Upper lobe of left lung (tissue), 6 donors: ENCODE measurements at regions not wholly inside any gene's neighbourhood (a gene's known extent, or its start where the extent isn't known, plus 50 kb on each side); places are given as distances from the start of the nearest gene placed in this dataset.
A peak's percentile ranks its signal among the peaks of the same experiment; 100 is the strongest.

Experiments
- ATAC-seq, 2 donors: fragments of 200-7000 bp; cut with Tn5 transposase; one replicate each; pipeline ENCODE4 v1.9.1; 2022; ENCODE audit warnings: mild to moderate bottlenecking in 2 of 2, moderate library complexity in 2 of 2; ENCODE audit not compliant: low FRiP score in 2 of 2
- DNase-seq, 2 donors: peaks; one replicate each; pipeline ENCODE4 v3.0.0-alpha.2; 2019 to 2020
- H3K27ac ChIP-seq, 4 donors: fragments of 200-600 bp; sonication (generic); one replicate each; pipeline ENCODE4 v1.5.1; 2016 to 2019
- H3K27me3 ChIP-seq, 4 donors: fragments of 200-600 bp; sonication (generic); one replicate each; pipeline ENCODE4 v1.5.1; 2017 to 2019
- H3K36me3 ChIP-seq, 4 donors: fragments of 200-600 bp; sonication (generic); one replicate each; pipeline ENCODE4 v1.5.1; 2016 to 2019
- H3K4me1 ChIP-seq, 4 donors: fragments of 200-600 bp; sonication (generic); one replicate each; pipeline ENCODE4 v1.5.1; 2018 to 2019
- H3K4me3 ChIP-seq, 4 donors: fragments of 200-600 bp; sonication (generic); one replicate each; pipeline ENCODE4 v1.5.1; 2017 to 2019; ENCODE audit warnings: mild to moderate bottlenecking in 2 of 4, moderate library complexity in 1 of 4
- H3K9me3 ChIP-seq, 4 donors: fragments of 200-600 bp; sonication (generic); one replicate each; pipeline ENCODE4 v1.5.1; 2018 to 2019
- CTCF ChIP-seq, 6 experiments: fragments of 450-650 bp in 4 of 6; fragments of 200-600 bp in 2 of 6; sonication (generic) in 2 of 6; IDR thresholded peaks; one replicate each; pipeline ENCODE4 v1.5.1; 2016 to 2019; ENCODE audit warnings: antibody characterized with exemption in 6 of 6
- EP300 ChIP-seq, 4 donors: sonication (generic); formaldehyde crosslinking; IDR thresholded peaks; one replicate each; pipeline ENCODE4 v1.5.1; 2017; ENCODE audit warnings: antibody characterized with exemption in 4 of 4, control low read depth in 2 of 4
- POLR2A ChIP-seq, 4 donors: fragments of 450-650 bp; IDR thresholded peaks; one replicate each; pipeline ENCODE4 v1.5.1; 2016 to 2017; ENCODE audit warnings: antibody characterized with exemption in 4 of 4, mild to moderate bottlenecking in 2 of 4
- POLR2AphosphoS5 ChIP-seq, 2 donors: sonication (generic); formaldehyde crosslinking; IDR thresholded peaks; one replicate each; pipeline ENCODE4 v1.5.1; 2017; ENCODE audit warnings: antibody characterized with exemption in 2 of 2
- WGBS, 2 donors: methylation state at CpG; one replicate each; pipeline ENCODE4 v1.1.5; 2017 to 2018; 5-methylcytosine and 5-hydroxymethylcytosine counted together
- donor health status: DM: no; HTN: no; CAD: no; lungs with moderate emphysema.
- donor health status: DM: no; HTN: yes; CAD: no; lungs with severe emphysema.

GRCh38 chr7:35386816-35387706, 133.2 kb upstream of the TBX20 start:
- H3K4me3 ChIP-seq: no peak overlapping the region
- H3K9me3 ChIP-seq: no peaks in the 10 kb centered on the region
- H3K36me3 ChIP-seq: no peaks in the 10 kb centered on the region
- DNase-seq (no peak), ATAC-seq (no peak)
- H3K27ac ChIP-seq: no peak overlapping the region
- no peaks in the 10 kb centered on the region for H3K27me3 ChIP-seq
- TF ChIP-seq POLR2A (IDR thresholded peaks at IDR 0.05) (no peak), POLR2AphosphoS5 (IDR thresholded peaks at IDR 0.05) (no peak)
- WGBS, 2 donors: 81 to 89% methylated on average over 12 of the region's 12 CpGs
- no peaks in the 10 kb centered on the region for H3K4me1 ChIP-seq

GRCh38 chr7:35386082-35386815, 132.3 kb upstream of the TBX20 start:
- no peaks in the 10 kb centered on the region for H3K9me3 ChIP-seq
- H3K4me1 ChIP-seq: peaks cover 0 to 2% (median 0%) of the 10 kb centered on the region in 4 donors
- no peaks in the 10 kb centered on the region for H3K27me3 ChIP-seq
- H3K36me3 ChIP-seq: no peaks in the 10 kb centered on the region
- no peak overlapping the region for H3K4me3 ChIP-seq
- ATAC-seq (no peak), DNase-seq (no peak)
- H3K27ac ChIP-seq: no peak overlapping the region
- TF ChIP-seq CTCF (IDR thresholded peaks at IDR 0.05) (no peak), EP300 (IDR thresholded peaks at IDR 0.05) (no peak), POLR2AphosphoS5 (IDR thresholded peaks at IDR 0.05) (no peak), POLR2A (IDR thresholded peaks at IDR 0.05) (no peak)
- 91 to 93% methylated on average over 6 to 8 of the region's 8 CpGs for WGBS, 2 donors

GRCh38 chr7:35384761-35385700, 131.1 kb upstream of the TBX20 start:
- no peak overlapping the region for H3K4me3 ChIP-seq
- H3K9me3 ChIP-seq: no peaks in the 10 kb centered on the region
- H3K27ac ChIP-seq: no peak overlapping the region
- 62 to 72% methylated on average over 9 to 10 of the region's 10 CpGs for WGBS, 2 donors
- no peaks in the 10 kb centered on the region for H3K36me3 ChIP-seq
- DNase-seq (no peak), ATAC-seq (peak in 1 of 2 donors; percentile 73)
- no peaks in the 10 kb centered on the region for H3K27me3 ChIP-seq
- H3K4me1 ChIP-seq: peaks cover 0 to 6% (median 0%) of the 10 kb centered on the region in 4 donors
- TF ChIP-seq EP300 (IDR thresholded peaks at IDR 0.05): no peak
- no peak for TF ChIP-seq POLR2AphosphoS5 (IDR thresholded peaks at IDR 0.05)
- TF ChIP-seq CTCF (IDR thresholded peaks at IDR 0.05): no peak
- no peak for TF ChIP-seq POLR2A (IDR thresholded peaks at IDR 0.05)

GRCh38 chr7:35380739-35381224, 126.9 kb upstream of the TBX20 start:
- TF ChIP-seq CTCF (IDR thresholded peaks at IDR 0.05): no peak
- TF ChIP-seq POLR2A (IDR thresholded peaks at IDR 0.05): no peak
- peak in 2 of 4 donors; percentile 1 to 84 for TF ChIP-seq EP300 (IDR thresholded peaks at IDR 0.05)
- TF ChIP-seq POLR2AphosphoS5 (IDR thresholded peaks at IDR 0.05): peak in 1 of 2 donors; percentile 57
- peak; percentile 38 to 77 for ATAC-seq
- Histone ChIP-seq H3K9me3 (no peaks in the 10 kb centered on the region), H3K4me1 (peaks cover 0 to 6% (median 0%) of the 10 kb centered on the region in 4 donors), H3K27ac (peak overlapping the region in 1 of 4 donors; percentile 16), H3K4me3 (no peak overlapping the region), H3K36me3 (no peaks in the 10 kb centered on the region), H3K27me3 (no peaks in the 10 kb centered on the region)
- peak in 1 of 2 donors; percentile 65 for DNase-seq
- 54 to 58% methylated on average over 6 of the region's 6 CpGs for WGBS, 2 donors
